Loucy (cell line): ENCODE measurements at regions not wholly inside any gene's neighbourhood (a gene's known extent, or its start where the extent isn't known, plus 50 kb on each side); places are given as distances from the start of the nearest gene placed in this dataset.

Source experiments
- H2AFZ ChIP-seq: fragments of 200-600 bp; sonication (generic); 2 replicates; pipeline ENCODE4 v1.6.0; 2016; ENCODE audit warnings: antibody characterized with exemption, mild to moderate bottlenecking, low read length, moderate library complexity
- H3F3A ChIP-seq: fragments of 200-600 bp; 2 replicates; pipeline ENCODE4 v1.6.0; 2016; ENCODE audit warnings: antibody characterized with exemption, low read depth, mild to moderate bottlenecking
- H3K27me3 ChIP-seq: fragments of 200-600 bp; sonication (generic); 2 replicates; pipeline ENCODE4 v1.6.1; 2014; ENCODE audit warnings: low read length, mild to moderate bottlenecking; ENCODE audit not compliant: insufficient read depth, poor library complexity, severe bottlenecking
- H3K36me3 ChIP-seq: fragments of 200-600 bp; sonication (generic); 2 replicates; pipeline ENCODE4 v1.6.1; 2016; ENCODE audit warnings: low read length; ENCODE audit not compliant: insufficient read depth
- H3K4me1 ChIP-seq: fragments of 200-600 bp; sonication (generic); 2 replicates; pipeline ENCODE4 v1.5.1; 2014; ENCODE audit warnings: low read length, mild to moderate bottlenecking; ENCODE audit not compliant: insufficient read depth, poor library complexity, severe bottlenecking
- H3K4me2 ChIP-seq: fragments of 200-600 bp; sonication (generic); 2 replicates; pipeline ENCODE4 v1.6.0; 2014; ENCODE audit warnings: antibody characterized with exemption, low read length, low read depth, mild to moderate bottlenecking; ENCODE audit not compliant: poor library complexity, severe bottlenecking
- H3K4me3 ChIP-seq: fragments of 200-600 bp; sonication (generic); 2 replicates; pipeline ENCODE4 v1.5.1; 2014; ENCODE audit warnings: low read length, mild to moderate bottlenecking, mixed read lengths; ENCODE audit not compliant: poor library complexity, severe bottlenecking
- H3K79me2 ChIP-seq: fragments of 200-600 bp; sonication (generic); 2 replicates; pipeline ENCODE4 v1.6.1; 2014; ENCODE audit warnings: low read length; ENCODE audit not compliant: insufficient read depth
- H3K9ac ChIP-seq: fragments of 200-600 bp; sonication (generic); 2 replicates; pipeline ENCODE4 v1.6.0; 2014; ENCODE audit warnings: mild to moderate bottlenecking, low read depth, low read length, moderate library complexity; ENCODE audit not compliant: poor library complexity, severe bottlenecking
- H3K9me2 ChIP-seq: fragments of 200-600 bp; sonication (generic); replicated peaks from 2 replicates; pipeline ENCODE4 v1.6.1; 2016; ENCODE audit warnings: low read depth, low read length, mixed read lengths
- H3K9me3 ChIP-seq: fragments of 200-600 bp; sonication (generic); 2 replicates; pipeline ENCODE4 v1.6.1; 2014; ENCODE audit warnings: mild to moderate bottlenecking, antibody characterized with exemption, low read length, low read depth; ENCODE audit not compliant: insufficient read depth
- H4K20me1 ChIP-seq: fragments of 200-600 bp; sonication (generic); 2 replicates; pipeline ENCODE4 v1.6.0; 2014; ENCODE audit warnings: antibody characterized with exemption, low read length, mild to moderate bottlenecking; ENCODE audit not compliant: insufficient read depth, poor library complexity, severe bottlenecking
- EZH2phosphoT487 ChIP-seq: fragments of 200-600 bp; IDR thresholded peaks from 2 replicates; pipeline ENCODE4 v1.6.1; 2018; ENCODE audit warnings: antibody characterized with exemption, mild to moderate bottlenecking, moderate library complexity, borderline replicate concordance
- TF ChIP-seq, protein P1 (sequence below): fragments of 200-600 bp; sonication (generic); conservative IDR thresholded peaks from 2 replicates; pipeline ENCODE4 v1.5.1; 2014; ENCODE audit warnings: mild to moderate bottlenecking, antibody characterized with exemption, low read length

- peaks cover 6% of the 10 kb centered on the region for H3K4me1 ChIP-seq
- TF ChIP-seq, protein P1, sequence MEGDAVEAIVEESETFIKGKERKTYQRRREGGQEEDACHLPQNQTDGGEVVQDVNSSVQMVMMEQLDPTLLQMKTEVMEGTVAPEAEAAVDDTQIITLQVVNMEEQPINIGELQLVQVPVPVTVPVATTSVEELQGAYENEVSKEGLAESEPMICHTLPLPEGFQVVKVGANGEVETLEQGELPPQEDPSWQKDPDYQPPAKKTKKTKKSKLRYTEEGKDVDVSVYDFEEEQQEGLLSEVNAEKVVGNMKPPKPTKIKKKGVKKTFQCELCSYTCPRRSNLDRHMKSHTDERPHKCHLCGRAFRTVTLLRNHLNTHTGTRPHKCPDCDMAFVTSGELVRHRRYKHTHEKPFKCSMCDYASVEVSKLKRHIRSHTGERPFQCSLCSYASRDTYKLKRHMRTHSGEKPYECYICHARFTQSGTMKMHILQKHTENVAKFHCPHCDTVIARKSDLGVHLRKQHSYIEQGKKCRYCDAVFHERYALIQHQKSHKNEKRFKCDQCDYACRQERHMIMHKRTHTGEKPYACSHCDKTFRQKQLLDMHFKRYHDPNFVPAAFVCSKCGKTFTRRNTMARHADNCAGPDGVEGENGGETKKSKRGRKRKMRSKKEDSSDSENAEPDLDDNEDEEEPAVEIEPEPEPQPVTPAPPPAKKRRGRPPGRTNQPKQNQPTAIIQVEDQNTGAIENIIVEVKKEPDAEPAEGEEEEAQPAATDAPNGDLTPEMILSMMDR: no peak
- no peak for TF ChIP-seq EZH2phosphoT487
- H3K4me2 ChIP-seq: no peak overlapping the region
- H3K36me3 ChIP-seq: no peaks in the 10 kb centered on the region
- H4K20me1 ChIP-seq: no peaks in the 10 kb centered on the region
- no peak overlapping the region for H3K4me3 ChIP-seq
- no peaks in the 10 kb centered on the region for H3K9me3 ChIP-seq
- no peaks in the 10 kb centered on the region for H3K27me3 ChIP-seq
- H3K9ac ChIP-seq: no peak overlapping the region
- no peaks in the 10 kb centered on the region for H3F3A ChIP-seq
- no peaks in the 10 kb centered on the region for H3K79me2 ChIP-seq
- H2AFZ ChIP-seq: no peak overlapping the region
- H3K9me2 ChIP-seq: no peaks in the 10 kb centered on the region
Observed at GRCh38 chr1:22264464-22265341, 121.8 kb upstream of the WNT4 start.

DNA sequence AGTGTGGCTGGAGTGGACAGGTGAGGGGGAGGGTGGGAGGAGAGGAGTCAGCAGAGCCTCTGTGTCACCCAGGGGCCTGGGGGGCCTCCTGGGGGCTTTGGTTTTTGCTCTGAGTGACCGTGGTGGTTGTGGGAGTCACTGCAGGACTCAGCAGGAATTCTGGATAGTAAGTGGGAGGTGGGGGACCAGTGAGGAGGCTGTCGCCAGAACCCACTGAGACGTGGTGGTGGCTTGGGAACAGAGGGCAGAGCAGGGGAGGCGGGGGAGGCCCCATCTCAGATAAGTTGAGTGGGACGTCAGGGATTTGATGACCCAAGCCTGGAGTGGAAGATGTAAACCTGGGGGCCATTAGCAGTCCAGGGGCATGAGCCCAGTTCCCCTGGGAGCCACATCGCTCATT lies 123.2 kb upstream of the WNT4 start:
- H3K4me2 ChIP-seq: no peak overlapping the region
- no peak overlapping the region for H3K9ac ChIP-seq
- H3F3A ChIP-seq: no peaks in the 10 kb centered on the region
- no peaks in the 10 kb centered on the region for H3K36me3 ChIP-seq
- peaks cover 6% of the 10 kb centered on the region for H3K4me1 ChIP-seq
- H3K4me3 ChIP-seq: no peak overlapping the region
- no peaks in the 10 kb centered on the region for H3K9me2 ChIP-seq
- TF ChIP-seq, protein P1: no peak
- TF ChIP-seq EZH2phosphoT487: no peak
- no peaks in the 10 kb centered on the region for H3K27me3 ChIP-seq
- H2AFZ ChIP-seq: no peak overlapping the region
- H3K79me2 ChIP-seq: no peaks in the 10 kb centered on the region
- H4K20me1 ChIP-seq: no peaks in the 10 kb centered on the region
- no peaks in the 10 kb centered on the region for H3K9me3 ChIP-seq

DNA sequence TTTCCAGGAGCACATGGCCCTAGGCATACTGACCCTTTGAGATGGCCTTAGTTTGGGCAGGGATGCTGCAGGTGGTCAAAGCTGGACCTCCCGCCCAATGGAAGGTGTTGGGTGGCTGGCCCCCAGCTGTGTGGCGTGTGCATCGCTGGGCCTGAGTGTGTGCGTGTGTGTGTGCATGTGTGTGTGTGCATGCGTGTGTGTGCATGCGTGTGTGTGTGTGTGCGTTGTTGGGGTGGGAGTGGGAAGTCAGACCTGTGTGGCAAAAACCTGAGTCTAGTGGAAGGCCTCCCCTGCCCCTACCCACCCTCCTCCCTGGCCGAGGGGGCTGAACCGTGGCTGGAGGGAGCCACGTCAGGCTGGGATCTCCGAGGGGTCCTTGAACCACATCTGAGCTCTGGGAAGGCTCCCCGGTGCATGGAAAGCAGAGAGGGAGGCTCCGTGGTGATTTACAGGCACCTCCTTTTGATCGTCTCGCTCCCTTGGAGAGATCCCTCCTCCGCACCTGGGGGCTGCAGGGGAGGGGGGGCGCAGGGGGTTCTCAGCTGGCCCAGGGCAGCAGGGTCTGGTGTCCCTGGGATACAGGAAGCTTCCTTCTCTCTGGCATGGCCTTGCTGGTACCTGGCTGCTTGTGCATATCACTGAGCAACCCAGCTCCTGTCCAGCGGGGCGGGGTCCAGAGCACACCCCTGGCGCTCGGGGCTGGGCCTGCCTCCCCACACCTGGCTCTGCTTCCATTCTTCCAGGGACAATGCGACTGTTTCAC lies 124.7 kb upstream of the WNT4 start:
- Histone ChIP-seq H3K9me3 (no peaks in the 10 kb centered on the region), H3K4me2 (no peak overlapping the region), H2AFZ (no peak overlapping the region), H3K27me3 (no peaks in the 10 kb centered on the region), H3K4me1 (peaks cover 4% of the 10 kb centered on the region), H3K4me3 (no peak overlapping the region), H3K36me3 (no peaks in the 10 kb centered on the region), H4K20me1 (no peaks in the 10 kb centered on the region), H3K79me2 (no peaks in the 10 kb centered on the region), H3K9ac (no peak overlapping the region), H3F3A (no peaks in the 10 kb centered on the region), H3K9me2 (no peaks in the 10 kb centered on the region)
- TF ChIP-seq, protein P1: no peak
- no peak for TF ChIP-seq EZH2phosphoT487
